Stimulated activated CD4-positive, alpha-beta T cell treated with anti-CD3 and anti-CD28 coated beads, TNF-alpha, amount 100 ng/mL, for 1 hour (primary cell): ENCODE measurements at regions not wholly inside any gene's neighbourhood (a gene's known extent, or its start where the extent isn't known, plus 50 kb on each side); places are given as distances from the start of the nearest gene placed in this dataset.
"Not testable (repeated sequence)": the region's sequence is repeated elsewhere in the genome, so short reads cannot be mapped to it uniquely, and the experiment has no call there.

ENCODE experiments used
- DNase-seq, 3 donors: peaks; one replicate each; pipeline ENCODE4 v3.0.0-alpha.2; 2020; ENCODE audit warnings: low read depth in 3 of 3, low spot score in 1 of 3

DNA sequence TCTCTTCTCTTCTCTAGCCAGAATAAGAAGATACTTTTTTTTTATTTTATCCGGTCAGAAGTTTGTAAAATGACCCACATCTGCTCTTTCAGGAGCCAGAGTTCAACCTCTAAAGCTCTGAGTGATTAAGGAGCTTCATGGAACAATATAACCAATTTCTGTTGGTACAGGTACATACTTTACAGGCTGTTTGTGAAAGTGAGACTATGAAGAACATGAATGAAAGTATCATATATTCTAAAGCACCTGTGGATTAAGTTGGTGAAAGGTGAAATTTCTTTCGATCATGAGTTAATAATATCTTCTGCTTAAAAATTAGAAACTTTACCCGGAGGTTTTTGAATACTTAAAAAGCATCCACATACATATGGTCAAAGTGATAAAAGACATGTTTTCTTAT is 65.2 kb downstream of the DMRT2 start:
- DNase-seq: no peak

DNA sequence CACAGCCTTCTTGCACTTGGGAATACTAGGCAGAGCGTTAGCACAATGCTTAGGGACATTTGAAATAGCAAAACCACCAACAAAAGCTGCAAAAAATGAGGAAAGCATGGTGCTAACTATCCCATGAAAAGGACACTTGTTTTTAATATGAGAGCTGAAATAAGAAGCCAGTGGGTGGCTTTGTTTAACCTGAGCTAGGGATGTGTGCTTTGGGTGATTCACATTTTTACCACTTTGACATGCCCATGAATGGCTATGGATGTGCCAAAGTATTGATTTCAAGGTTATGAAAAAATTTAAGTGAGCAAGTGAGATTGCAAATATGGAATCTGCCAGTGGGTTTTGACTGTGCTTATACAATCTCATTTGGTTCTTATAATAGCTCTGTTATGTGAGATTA is 67.3 kb downstream of the DMRT2 start:
- DNase-seq: no peak

DNA sequence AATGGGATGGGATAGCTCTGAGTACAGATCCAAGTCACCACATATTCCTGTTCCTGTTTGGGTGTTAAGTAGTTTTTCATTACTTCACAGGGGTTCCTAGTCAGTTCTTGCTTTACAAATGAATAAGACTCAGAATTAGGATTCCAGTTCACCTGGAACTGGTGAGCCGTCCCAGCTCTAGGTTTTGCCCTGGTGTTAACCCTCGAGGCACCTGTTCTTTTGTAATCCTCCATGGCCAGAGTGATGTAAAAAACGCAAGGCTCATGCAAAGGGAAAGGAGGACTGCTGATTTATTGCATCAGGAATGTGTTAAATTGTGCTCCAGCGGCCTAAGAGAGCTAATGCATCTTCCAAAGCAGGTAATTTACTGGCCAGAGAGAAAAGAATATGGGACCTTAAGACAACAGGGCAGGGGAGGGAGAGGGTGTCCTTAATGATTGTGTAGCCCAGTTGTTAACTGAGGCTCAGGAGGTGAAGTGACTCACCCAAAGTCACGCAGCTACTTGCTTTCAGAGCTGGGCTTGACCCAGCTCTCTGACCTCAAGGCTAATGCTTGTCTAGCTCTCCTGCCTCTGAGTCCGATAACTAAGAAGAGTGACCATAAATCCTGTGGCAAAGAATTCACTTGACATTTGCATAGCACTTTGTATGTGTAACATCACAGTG is 70.5 kb downstream of the DMRT2 start:
- no peak for DNase-seq

DNA sequence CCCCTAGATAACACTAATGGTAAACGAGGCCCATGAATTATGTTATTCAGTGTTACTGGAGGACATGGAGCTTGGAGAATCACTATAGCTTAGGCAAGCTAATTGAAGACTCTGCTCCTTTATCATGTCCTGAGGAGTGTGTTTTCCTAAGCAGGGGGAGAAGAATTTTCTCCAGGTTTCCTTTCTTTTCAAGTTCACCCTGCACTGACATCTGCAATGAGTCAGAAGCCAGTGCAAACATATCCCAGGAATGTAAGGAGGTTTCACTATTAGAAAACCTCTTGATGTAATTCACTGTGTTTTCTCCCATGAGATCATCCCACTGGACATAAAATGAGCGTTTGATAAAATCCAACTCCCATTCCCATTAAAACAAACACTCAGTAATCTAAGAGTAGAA is 75.6 kb downstream of the DMRT2 start:
- DNase-seq: no peak

DNA sequence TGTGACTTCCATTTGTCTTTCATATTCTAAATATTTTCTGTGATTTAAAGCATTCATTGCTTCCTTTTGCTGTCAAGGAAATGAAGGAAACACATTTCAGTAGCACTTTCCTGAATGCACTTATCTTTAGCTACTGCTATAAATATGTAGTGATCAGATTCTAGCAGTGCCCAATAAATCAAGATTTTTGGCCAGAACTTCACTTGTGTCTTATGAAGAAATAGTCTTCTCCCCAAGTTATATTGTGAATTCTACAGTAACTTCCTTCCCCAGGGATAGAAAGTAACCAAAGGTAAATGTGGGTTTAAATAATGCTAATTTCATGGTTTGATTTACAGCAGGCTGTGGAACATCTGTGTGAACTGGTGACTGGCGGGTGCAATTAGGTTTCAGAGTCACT is 77.9 kb downstream of the DMRT2 start:
- no peak for DNase-seq

DNA sequence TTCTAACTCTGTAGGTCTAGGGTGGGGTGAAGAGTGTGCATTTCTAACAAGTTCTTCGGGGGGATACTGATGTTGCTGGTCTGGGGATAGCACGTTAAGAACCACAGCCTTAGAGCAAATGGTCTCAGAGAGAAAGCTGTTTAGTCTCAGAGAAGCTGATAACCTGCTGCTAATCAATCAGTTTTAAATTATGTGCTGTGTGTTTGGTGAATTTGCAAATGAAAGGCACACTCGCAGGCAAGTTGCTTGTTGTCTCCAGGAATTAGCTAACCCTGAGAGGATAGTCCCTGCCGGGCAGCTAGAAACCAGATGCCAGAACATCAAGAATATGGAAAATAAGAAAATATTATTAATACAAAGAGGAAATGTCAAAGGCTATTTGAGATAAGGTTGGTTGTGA is 79.2 kb downstream of the DMRT2 start:
- no peak for DNase-seq

DNA sequence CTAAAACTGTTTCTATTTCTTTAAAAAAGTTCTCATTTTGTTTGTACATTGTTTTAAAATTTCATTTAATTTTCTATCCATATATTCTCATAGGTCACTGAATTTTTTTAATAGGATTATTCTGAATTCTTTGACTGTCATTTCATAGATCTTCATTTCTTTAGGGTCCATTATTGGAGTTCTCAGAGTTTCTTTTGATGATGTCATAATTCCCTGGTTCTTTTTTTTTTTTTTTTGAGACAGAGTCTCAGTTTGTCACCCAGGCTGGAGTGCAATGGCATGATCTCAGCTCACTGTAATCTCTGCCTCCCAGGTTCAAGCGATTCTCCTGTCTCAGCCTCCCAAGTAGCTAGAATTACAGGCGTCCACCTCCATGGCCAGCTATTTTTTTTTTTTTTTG is 89.9 kb downstream of the DMRT2 start:
- DNase-seq: no peak

DNA sequence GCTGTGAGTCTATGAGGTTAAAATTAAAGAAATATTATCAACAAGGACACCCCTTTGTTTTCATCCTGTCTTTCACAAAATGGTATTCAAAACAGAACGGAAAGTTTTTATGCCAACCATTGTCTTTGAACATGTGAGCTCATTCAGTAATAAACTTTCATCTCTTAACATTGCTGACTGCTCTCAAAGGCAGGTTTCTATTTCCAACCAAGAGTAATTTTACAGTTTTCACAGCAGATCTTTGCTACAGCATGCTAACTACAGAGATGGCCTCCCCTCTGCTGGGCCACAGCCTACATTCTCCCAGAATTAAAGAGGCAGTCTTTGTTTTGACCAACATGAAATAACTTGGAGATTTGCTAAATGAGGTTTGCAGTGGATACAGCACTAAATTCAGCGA is 101.5 kb downstream of the DMRT2 start:
- DNase-seq: no peak

DNA sequence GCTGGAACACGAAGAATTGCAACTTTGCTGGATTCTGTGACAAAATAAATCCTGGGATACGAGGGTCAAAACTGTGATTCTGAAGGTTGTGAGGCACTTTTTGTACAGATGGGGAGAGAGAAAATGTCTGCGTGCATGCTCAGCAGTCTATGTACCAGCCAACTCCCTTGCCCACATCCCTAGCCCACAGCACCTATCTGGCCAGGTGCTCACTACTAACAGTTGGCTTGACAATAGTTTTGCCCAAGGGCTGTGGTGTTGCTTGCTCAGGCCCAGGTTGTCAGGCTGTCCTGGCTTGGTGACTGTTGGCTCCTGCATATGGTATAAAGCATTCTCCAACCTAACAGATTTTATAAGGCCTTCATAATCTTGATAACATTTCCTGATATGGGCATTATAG is 102.0 kb downstream of the DMRT2 start:
- no peak for DNase-seq

DNA sequence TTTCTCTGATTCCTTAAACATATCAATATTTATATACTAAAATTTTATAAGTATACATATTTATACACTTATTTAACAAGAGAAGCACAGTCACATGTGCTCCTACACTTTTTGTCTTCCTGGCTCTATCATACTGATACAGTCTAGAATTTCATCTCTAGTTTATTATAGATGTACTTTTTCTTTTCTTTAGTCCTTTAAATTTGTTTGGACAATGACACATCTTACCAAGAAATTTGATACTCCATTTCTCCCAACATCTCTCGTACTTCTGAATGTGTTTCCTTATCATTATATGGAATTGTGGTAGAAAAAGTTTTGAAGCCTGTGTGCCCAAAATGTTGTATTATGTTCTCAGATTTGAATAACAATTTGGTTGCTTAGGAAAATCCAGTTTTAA is 104.6 kb downstream of the DMRT2 start:
- DNase-seq: no peak

DNA sequence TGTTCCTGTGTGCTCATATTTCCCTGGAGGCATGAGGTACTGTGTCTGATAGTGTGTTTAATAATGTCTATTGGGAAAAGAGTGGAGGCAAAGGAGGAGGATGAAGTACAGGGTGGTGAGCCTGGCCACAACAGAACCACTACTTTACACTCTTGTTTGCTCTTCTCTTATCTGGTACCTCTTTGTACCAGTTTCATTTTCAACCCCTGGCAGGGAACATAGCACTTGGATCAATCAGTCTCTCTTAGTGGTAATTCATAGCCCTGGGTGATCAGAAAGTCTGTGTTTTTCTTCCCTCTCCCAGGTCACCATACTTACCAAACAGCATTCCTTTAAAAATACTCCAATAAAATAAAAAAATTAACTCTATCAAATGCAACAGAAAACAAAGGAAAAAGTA is 105.4 kb downstream of the DMRT2 start:
- no peak for DNase-seq

DNA sequence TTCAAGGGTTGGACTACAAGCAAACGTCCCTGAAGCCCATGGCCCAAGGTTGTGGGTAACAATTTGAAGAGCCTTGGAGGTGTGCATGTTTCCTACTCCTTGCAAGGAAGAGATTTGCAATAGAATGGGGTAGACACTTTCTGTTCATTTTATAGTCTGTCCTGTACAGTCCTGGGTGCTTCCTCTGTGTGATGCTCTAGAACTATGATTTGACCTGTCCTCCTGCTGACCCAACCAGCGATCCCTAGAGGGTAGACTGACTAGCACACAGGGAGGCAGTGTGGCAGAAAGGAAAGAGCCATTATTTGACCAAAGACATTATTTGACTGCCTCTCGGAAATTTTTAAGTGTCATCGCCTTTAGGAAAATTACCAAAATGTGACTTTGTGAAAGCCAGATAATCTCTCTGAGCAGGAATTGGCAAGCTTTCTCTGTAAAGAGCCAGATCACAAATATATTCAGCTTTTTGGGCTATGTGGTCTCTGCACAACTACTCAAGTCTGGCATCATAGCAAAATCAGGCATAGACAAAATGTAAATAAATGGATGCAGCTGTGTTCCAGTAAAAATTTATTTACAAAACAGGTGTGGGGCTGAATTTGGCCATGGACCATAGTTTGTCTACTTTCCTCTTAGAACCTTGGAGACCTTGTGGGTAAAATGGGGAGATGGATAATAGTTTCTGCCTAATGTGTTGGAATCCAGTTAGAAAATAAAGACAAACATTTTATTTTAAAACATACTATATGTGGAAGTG is 106.8 kb downstream of the DMRT2 start:
- no peak for DNase-seq

DNA sequence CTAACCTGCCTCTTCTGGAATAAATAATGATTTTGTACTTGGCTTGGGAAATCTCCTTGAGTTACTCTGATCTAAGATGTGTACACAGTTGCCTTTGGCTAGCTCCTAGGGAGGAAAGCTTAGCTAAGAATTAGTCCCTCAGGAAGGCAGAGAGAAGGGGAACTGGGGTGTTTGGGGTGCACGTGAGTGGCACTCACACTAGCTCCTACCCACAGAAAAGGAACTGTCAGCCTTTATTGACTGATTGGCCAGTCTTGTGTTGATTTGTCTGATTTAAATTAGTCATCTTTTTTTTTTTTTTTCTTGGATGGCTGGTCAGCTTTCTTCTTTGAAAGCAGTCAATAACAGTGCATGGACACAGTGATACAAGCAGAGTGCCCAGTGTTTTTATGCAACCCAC is 107.7 kb downstream of the DMRT2 start:
- no peak for DNase-seq

DNA sequence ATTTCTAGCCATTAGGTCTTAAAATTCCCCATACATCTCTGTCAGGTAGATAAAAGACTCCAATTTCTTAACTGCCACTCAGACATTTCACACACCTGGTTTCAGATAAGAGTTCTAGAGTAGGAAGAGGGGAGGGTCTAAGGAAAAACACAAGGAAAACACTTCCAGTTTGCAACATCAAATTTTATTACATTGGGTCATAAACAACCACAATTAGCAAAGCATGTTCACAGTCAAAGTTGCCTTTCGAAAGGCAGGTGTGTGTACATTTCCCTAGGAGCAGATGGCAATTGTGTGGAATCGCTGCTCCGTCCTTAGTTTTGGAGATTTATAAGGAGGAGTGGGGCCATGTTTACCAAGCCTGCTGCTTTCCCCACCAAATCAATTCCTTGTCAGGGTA is 120.8 kb downstream of the DMRT2 start:
- DNase-seq: no peak

DNA sequence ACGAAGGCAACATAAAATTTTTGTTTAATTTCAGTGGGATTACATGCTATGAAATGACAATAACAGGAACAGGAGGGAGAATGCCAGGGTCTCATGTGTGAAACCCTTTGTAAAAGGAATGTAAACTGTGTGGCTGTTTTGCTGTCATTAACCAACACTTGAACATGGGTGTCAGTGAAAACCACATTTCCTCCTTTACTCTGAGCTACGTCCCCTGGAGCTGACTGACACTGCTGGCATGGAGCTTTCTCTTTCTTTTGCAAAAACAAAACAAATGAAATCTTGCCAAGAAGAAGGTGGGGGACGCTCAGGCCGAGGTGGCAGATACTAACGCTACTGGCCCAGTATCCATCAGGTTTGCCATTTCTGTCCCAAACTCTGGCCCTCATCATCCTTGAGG is 121.4 kb downstream of the DMRT2 start:
- DNase-seq: no peak

DNA sequence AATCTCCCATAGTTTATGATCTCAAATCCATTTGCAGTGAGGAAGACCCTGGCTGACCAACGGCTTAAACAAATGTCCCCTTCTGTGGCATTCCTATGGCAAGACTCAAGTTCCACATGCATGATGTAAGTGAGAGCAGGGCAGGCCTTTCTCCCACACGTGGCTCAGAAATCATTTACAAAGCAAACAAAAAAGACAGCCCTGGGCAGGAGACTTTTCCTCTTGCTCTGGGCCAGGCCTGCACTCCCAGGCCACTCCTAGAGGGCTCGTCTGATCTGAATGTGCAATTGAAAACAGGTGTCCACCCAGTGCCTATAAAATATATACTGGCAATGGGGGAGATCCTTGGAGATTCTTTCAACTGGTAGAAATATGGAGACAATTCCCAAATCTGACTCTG is 123.1 kb downstream of the DMRT2 start:
- DNase-seq: no peak

DNA sequence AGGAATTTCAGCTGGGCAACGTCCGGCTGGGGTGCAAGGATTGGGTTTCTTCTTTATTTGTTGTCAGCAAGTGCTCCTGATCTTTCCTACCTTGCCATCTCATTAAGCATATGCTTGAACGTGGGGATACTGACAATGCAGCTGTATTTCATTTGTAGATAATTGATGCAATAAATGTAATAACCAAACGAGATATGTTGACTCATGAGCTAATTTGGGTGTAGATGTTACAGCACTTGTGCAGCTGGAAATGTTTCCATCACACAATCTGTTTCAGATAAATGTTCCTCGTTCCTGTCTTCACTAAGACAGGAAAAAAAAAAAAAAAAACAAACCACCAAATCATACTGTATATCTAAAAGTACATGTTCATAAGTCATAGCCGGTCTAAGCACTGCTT is 123.8 kb downstream of the DMRT2 start:
- DNase-seq: no peak

DNA sequence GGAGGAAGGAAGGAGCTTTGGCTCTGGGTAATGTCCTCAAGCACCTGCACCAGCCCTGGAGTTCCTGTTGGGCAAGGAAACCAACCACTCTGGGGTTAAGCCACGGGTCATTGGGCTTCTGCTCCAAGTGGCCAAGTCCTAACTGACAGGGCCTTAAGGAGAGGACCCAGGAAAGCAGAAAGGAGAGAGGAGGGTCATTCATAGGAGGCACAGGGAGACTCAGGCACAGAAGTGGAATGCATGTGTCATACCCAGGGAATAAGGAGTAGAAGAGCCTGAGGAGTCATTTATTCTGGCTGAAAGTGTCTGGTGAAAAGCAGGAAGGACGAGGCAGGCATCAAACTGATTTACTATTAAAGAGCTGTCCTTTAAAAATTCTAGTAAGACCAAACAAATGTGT is 129.2 kb downstream of the DMRT2 start:
- no peak for DNase-seq

DNA sequence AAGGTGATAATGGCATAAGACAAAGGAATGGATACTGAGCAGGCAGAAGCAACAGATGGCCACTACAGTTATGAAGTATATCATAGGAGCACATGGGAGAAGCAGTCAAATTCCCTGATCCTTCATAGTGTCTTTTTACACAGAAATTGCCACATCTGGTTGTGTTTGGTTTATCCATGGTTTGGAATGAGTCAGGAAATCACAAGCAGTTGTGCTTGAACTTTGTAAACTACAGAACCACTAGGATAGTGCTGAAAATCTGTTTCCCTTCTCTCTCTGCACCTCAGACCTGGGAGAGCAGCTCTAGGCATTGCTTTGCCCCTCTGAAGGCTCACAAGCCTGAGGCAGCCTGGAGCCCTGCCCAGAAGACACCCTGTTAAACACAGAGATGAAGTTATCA is 134.0 kb downstream of the DMRT2 start:
- DNase-seq: no peak

DNA sequence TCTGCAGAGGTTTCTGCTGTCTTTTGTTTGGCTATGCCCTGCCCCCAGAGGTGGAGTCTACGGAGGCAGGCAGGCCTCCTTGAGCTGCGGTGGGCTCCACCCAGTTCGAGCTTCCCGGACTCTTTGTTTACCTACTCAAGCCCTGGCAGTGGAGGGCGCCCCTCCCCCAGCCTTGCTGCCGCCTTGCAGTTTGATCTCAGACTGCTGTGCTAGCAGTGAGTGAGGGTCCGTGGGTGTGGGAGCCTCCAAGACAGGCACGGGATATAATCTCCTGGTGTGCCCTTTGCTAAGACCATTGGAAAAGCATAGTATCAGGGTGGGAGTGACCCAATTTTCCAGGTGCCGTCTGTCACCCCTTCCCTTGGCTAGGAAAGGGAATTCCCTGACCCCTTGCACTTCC is 137.0 kb downstream of the DMRT2 start:
- DNase-seq: not testable (repeated sequence)

DNA sequence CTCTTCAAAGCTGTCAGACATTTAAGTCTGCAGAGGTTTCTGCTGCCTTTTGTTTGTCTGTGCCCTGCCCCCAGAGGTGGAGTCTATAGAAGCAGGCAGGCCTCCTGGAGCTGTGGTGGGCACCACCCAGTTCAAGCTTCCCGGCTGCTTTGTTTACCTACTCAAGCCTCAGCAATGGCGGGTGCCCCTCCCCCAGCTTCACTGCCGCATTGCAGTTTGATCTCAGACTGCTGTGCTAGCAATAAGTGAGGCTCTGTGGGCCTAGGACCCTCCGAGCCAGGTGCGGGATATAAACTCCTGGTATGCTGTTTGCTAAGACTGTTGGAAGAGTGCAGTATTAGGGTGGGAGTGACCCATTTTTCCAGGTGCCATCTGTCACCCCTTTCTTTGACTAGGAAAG is 145.5 kb downstream of the DMRT2 start:
- DNase-seq: not testable (repeated sequence)

DNA sequence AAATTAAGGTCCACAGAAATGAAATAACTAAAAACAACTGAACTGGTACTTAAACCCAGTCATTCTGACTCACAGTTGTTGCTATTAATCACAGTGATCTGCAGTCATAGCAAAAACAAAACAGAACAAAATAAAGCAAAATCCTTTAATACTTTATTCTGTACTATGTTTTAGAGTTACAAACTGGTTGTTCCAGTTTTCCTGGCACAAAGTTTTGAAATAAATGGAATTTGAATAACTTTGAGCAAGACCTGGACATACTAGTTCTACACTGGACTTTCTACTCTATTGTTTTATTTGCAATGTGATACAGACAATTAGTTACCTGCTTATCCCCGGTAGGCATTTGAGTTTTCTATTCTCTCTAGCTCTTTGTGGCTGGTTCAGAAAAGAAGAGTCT is 147.9 kb downstream of the DMRT2 start:
- no peak for DNase-seq

DNA sequence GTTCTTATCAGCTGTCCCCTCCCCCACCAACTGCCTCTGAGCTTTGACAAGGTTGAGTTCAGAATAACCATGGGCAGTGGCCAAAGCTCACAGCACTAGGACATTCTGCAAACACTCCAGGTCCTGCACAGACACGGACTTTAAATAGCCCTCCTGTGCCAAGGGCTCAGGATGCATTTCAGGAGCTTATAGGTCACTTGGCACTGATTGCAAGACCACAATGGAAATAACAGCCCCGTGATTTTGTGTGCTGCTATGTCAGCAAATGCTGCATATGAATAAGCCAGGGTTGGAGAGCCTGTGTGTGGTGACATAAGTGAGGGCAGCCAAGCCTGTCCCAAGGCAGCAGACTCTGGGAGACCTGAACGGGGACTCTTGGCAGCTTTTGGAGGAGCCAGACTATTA is 150.7 kb downstream of the DMRT2 start:
- DNase-seq: no peak
